GM18858 (cell line): ENCODE measurements at regions not wholly inside any gene's neighbourhood (a gene's known extent, or its start where the extent isn't known, plus 50 kb on each side); places are given as distances from the start of the nearest gene placed in this dataset.

Experiments used
- ATAC-seq: cut with Tn5 transposase; IDR thresholded peaks from one replicate; pipeline ENCODE4 v1.9.1; 2021; ENCODE audit not compliant: unreplicated experiment

- ATAC-seq, result no peak
Observed at GRCh38 chr19:31761281-31761913, 412.2 kb upstream of the TSHZ3 start.

GRCh38 chr19:31770223-31770622 lies 421.0 kb upstream of the TSHZ3 start:
- no peak for ATAC-seq

DNA sequence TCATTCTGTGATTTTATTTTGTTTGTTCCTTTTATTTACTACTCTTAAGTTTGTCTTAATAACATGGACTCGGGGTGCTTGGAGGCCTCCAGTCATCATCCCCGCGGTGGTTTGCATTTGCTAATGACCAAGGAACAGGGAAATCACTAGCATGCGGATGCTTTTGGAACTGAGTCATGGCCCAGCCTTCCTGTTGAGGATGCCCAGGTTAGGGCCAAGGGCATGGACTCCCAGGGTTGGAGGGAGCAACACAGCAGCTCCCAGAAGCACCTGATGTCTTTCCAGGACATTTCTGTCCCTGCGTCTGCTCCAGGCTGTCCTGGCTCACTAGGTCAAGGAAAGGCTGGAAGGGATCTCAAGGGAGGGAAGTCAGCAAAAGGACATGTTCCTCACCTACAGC lies 423.7 kb upstream of the TSHZ3 start:
- ATAC-seq, result no peak

- ATAC-seq, result no peak
Observed at GRCh38 chr19:31781542-31781941, 432.3 kb upstream of the TSHZ3 start.

DNA sequence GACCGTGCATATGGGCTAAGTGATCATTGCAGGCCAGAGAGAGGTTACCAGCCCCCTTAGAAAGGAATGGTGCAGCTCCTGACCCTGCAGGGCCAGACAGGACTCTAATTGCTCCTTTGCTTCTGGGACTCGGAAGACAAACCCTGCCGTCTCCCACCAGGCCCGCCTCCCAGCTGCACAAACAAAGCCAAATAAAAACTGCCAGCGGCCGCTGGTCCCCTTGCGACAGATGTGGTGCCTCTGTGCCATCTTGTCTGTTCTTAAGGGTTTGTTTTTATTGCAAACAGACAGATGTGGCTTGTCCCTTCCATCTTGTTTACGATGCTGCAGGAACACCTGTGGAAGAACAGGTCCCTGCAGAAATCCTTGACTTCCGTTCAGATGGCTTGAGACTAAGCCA lies 434.4 kb upstream of the TSHZ3 start:
- no peak for ATAC-seq

GRCh38 chr19:31784671-31785101 lies 435.4 kb upstream of the TSHZ3 start:
- ATAC-seq, result no peak

GRCh38 chr19:31801611-31802010 lies 452.4 kb upstream of the TSHZ3 start:
- ATAC-seq, result no peak

DNA sequence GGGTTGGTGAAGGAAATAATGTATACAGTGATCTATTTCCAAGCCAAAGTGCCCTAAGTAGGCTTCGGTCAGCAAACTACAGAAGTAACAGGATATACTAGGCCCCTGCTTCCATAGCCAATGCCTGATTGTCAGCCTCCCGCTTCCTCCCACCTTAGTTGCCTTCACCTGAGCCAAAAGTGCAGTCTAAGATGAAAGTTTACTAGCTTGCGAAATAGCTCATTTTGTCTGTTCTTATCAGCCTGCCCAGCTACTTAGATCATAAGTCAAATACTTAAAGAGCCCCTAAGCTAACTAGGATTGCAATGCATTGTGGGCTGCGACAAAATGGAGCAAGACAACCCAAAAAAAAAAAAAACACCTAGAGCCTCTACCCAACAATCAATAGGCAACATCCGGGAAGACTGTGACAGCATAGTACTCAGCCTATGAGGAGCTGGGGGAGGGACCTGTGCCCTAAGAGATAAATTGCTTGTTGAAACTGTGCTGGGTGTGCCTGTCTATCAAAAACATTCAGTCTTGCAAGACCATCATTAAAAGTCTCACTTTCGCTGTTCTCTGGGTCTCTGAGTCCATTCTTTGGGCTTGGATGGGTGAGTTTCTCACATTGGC lies 454.7 kb upstream of the TSHZ3 start:
- ATAC-seq, result no peak

DNA sequence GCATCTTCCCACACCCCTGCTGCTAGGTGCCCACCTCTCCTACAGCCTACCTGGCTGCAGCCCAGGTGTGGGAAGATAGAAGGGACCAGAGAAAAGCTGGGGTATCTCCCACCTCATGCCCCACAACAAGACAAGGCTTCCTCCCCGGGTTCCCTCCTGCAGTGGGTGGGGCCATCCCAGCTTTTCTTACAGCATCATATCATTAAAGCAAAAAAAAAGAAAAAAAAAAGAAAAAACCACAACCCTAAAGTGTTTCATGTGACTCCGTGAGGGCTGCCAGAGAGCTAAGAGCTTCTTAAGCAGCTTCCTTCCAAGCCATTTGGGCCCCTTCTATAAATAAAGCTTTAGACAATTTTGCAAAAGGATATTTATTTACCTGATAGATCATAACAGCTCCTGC lies 455.4 kb upstream of the TSHZ3 start:
- no peak for ATAC-seq

GRCh38 chr19:31810536-31811109 lies 461.4 kb upstream of the TSHZ3 start:
- ATAC-seq, result no peak

GRCh38 chr19:31817971-31818797 lies 468.9 kb upstream of the TSHZ3 start:
- no peak for ATAC-seq

DNA sequence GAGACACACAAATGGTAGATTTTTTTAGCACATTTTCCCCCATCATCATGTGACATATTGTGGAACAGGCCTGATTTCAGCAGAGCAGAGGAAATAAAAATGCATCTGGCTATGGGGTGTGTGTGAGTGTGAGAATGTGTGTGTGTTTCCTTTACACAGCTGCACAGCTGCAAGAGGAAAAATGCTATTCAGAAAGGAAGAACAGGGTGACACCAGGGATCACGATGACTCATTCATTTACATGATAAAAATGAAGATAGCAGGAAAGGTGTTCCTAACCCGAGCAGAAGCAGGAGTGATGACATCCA lies 469.5 kb upstream of the TSHZ3 start:
- no peak for ATAC-seq

GRCh38 chr19:31819837-31820236 lies 470.6 kb upstream of the TSHZ3 start:
- no peak for ATAC-seq

DNA sequence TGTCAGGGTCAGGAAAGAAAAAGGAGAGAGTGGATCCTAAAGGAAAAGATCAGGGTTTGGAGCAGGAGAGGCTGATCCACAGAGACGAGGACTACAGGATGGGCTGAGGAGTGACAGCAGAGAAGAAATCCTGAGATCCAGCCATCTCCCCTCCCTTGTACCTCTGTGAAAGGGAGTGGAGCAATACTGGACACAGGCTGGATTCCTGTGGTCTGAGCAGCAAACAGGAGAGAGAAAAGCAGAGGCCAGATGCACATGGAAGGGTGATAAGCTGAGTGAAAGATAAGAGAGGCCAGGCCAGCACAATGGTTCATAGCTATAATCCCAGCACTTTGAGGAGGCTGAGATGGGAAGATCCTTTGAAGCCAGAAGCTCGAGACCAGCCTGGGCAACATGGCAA lies 472.1 kb upstream of the TSHZ3 start:
- ATAC-seq, result no peak

DNA sequence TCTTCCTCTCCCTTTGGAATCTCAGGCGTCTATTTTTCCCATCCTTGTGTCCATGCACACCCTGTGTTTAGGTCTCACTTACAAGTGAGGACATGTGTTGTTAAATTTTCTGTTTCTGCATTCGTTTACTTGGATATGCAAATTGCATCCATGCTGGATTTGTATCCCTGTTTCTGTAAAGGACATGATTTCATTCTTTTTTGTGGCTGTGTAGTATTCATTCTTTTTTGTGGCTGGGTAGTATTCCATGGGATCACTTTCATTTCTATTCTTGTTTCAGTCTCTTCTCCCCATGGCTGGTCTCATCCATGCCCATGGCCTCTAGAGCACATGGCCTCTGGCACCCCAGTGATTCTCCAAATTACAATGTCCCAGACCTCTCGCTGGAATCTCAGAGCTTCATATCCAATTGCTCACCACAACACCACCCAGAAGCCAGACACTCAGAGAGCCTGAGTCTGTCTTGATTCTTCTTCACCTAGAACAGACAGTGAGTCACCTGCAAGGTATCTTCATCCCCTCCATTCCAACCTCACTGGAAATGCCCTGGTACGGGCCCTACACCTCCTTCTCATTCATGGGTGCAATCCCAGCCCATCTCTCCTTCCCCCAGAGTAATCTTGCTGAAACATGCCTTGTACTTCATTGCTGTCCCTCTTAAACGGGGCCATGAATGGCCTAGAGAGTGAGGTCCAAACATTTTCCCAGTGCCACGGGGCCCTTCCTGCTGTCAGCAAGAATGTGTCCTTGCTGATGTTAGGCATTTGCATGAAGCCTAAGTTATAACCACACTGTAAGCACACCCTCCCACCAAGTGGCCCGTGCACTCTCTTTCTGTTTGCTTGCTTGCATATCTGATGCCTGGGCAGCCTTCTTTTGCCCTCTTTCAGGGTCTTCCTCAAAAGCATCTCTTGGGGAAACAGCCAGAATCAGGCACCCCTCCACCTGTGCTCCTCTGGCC lies 476.2 kb upstream of the TSHZ3 start:
- no peak for ATAC-seq

GRCh38 chr19:31826325-31826724 lies 477.1 kb upstream of the TSHZ3 start:
- ATAC-seq, result no peak

DNA sequence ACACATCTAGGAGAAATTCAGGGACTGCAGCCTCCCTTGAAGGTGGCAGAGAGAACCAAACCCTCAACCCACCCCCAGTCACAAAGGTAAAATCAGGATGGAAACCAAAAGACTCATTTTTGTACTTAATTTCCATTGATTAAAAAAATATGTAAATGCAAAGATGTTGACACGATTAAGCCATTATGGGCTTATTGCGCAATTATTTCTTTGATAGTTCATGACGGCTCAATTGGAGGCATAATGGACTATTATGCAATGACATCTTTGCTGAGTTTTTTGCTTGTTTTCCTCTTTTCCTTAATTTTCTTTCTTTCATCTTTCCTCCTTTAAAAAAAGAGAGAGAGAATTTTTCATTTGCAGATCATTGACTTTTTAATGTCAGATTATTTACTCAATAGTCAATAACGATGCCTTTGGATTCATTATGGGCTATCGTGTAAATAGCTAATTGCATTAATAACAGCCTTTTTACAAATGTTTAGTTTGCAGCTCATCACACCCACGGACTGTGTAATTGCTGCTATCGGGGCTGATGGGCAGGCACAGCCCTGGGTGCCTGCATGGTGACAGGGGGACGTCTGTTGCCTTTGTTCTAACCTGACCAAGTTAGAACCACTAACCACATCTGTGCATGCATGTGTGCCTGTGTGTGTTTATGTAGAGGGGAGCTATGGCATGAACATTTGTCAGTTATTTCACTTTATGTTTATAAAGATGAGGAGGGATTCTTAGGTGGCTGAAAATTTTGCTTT lies 482.4 kb upstream of the TSHZ3 start:
- no peak for ATAC-seq

DNA sequence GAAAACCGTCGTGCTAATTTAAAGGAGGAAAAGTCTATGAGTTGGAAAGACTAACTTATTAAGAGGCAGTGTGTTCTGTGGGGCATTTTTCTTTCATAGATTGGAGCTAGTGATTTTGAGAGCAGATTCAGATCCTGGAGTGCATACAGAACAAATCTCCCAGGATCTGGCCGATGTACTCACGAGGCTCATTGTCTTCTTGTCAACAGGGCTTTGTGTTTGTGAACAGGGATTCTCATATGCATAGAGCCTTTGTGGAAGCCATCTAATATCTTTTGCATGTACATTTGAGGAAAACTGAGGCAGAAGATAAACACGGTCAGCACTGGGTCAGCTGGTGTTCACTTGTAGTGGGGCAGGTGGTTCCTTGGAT lies 482.9 kb upstream of the TSHZ3 start:
- no peak for ATAC-seq

- no peak for ATAC-seq
Observed at GRCh38 chr19:31834070-31834469, 484.8 kb upstream of the TSHZ3 start.

DNA sequence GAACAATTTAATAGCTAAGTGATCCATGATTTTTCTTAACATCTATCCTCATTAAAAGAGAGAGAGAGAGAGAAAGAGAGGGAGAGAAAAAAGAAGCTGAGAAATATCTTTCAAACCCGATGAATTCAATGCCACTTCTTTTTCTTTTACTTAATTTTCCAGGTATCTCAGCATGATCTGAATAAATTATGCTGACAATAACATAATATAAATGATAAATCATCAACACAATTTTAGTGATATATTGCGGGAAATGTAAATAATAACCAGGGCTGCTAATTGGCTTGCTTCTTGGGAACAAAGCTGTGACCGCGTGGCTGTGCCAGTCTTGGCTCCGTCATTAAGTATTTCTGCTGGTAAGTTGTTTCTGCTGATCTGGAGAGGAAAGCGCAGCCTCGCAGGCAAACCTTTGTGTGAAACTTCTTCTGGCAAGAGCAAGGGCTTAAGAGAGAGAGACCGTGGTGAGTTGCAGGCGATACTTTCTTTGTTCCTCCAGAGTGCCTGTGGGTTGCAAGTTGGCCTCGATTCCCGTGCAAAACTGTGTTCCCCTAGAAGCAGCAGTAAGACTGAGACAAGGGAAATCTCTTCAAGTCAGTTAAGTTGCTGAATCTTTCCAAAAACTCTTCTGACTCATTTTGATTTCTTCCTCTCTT lies 489.1 kb upstream of the TSHZ3 start:
- no peak for ATAC-seq
